ENCODE measurements at regions not wholly inside any gene's neighbourhood (a gene's known extent, or its start where the extent isn't known, plus 50 kb on each side); places are given as distances from the start of the nearest gene placed in this dataset.
"Not testable (repeated sequence)": the region's sequence is repeated elsewhere in the genome, so short reads cannot be mapped to it uniquely, and the experiment has no call there.

- DNase-seq: no peak
These were observed 85.7 kb upstream of the AK4 start for GRCh38 chr1:65062339-65062738.

GRCh38 chr1:65063025-65063424 is 85.0 kb upstream of the AK4 start:
- DNase-seq: no peak

- DNase-seq: no peak
These were observed 83.0 kb upstream of the AK4 start for GRCh38 chr1:65064981-65065380.

- DNase-seq: peak in 29 of 58 donors; percentile 5 to 71 (median 31)
These were observed 82.2 kb upstream of the AK4 start for GRCh38 chr1:65065524-65066418.

- DNase-seq: peak in 3 of 58 donors; percentile 60 to 72 (median 64)
These were observed 81.6 kb upstream of the AK4 start for GRCh38 chr1:65066419-65066765.

- peak in 57 of 58 donors; percentile 36 to 95 (median 77) for DNase-seq
These were observed 81.1 kb upstream of the AK4 start for GRCh38 chr1:65066766-65067490.

GRCh38 chr1:65067491-65068201 is 80.4 kb upstream of the AK4 start:
- peak; percentile 11 to 88 (median 70) for DNase-seq

- DNase-seq: peak in 6 of 58 donors; percentile 3 to 41 (median 14)
These were observed 79.6 kb upstream of the AK4 start for GRCh38 chr1:65068202-65069010.

- no peak for DNase-seq
These were observed 78.9 kb upstream of the AK4 start for GRCh38 chr1:65069011-65069565.

- peak in 2 of 58 donors; percentile 21 to 22 for DNase-seq
These were observed 75.2 kb upstream of the AK4 start for GRCh38 chr1:65072845-65073244.

GRCh38 chr1:65075123-65075976 is 72.7 kb upstream of the AK4 start:
- peak in 11 of 58 donors; percentile 4 to 30 (median 10) for DNase-seq

GRCh38 chr1:65077369-65077768 is 70.6 kb upstream of the AK4 start:
- no peak for DNase-seq

GRCh38 chr1:65079941-65080340 is 68.1 kb upstream of the AK4 start:
- DNase-seq: no peak

GRCh38 chr1:65082346-65083040 is 65.5 kb upstream of the AK4 start:
- DNase-seq: no peak

- DNase-seq: no peak
These were observed 64.6 kb upstream of the AK4 start for GRCh38 chr1:65083263-65083896.

GRCh38 chr1:65084066-65084465 is 63.9 kb upstream of the AK4 start:
- no peak for DNase-seq

GRCh38 chr1:65087519-65087918 is 60.5 kb upstream of the AK4 start:
- not testable (repeated sequence) for DNase-seq

- DNase-seq: no peak
These were observed 57.6 kb upstream of the AK4 start for GRCh38 chr1:65090406-65090805.
